ENCODE measurements at regions not wholly inside any gene's neighbourhood (a gene's known extent, or its start where the extent isn't known, plus 50 kb on each side); places are given as distances from the start of the nearest gene placed in this dataset.

DNA sequence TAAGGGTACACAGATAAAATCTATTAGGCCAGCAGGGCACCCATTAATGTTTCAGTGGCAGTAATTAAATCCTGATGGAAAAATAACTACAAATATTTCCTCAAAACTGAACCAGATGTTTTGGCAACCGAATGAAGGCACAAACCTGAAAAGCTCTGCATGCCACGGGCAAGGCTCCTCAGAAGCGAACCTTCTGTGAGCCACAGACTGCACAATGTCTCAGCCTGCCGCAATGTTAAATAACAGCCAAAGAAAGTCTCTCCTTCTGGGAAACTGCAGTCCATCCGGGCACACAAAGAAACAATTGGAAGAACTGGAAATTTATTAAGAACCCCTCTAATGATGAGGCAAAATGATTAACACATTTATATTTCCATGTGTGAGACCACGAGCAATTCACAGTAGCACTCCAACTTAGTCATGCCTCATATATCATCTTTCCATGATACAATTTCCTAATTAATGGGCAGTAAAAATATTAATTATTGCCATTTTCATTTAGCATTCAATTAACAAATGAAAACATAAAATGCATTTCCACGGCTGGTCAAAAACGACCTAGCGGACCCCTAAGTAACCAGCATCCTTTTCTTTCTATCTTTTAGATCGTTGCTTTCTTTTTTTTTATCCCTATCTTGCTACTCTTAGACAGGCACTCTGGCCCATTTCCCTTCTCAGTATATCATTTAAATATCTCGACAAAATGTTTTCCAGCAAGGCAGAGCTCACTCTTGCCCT lies 237.5 kb downstream of the EPHA4 start:
- DNase-seq (ENCODE audit: low read depth): no peak
- no peak overlapping the region for H3K4me3 ChIP-seq (ENCODE audit: low read depth, low read length)
- TF ChIP-seq, protein P1, sequence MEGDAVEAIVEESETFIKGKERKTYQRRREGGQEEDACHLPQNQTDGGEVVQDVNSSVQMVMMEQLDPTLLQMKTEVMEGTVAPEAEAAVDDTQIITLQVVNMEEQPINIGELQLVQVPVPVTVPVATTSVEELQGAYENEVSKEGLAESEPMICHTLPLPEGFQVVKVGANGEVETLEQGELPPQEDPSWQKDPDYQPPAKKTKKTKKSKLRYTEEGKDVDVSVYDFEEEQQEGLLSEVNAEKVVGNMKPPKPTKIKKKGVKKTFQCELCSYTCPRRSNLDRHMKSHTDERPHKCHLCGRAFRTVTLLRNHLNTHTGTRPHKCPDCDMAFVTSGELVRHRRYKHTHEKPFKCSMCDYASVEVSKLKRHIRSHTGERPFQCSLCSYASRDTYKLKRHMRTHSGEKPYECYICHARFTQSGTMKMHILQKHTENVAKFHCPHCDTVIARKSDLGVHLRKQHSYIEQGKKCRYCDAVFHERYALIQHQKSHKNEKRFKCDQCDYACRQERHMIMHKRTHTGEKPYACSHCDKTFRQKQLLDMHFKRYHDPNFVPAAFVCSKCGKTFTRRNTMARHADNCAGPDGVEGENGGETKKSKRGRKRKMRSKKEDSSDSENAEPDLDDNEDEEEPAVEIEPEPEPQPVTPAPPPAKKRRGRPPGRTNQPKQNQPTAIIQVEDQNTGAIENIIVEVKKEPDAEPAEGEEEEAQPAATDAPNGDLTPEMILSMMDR (conservative IDR thresholded peaks at IDR 0.05; ENCODE audit: low read depth, low read length): no peak

GRCh38 chr2:221335219-221335752 lies 236.8 kb downstream of the EPHA4 start:
- TF ChIP-seq, protein P1 (conservative IDR thresholded peaks at IDR 0.05; ENCODE audit: low read depth, low read length): no peak
- H3K4me3 ChIP-seq (ENCODE audit: low read depth, low read length): no peak overlapping the region
- no peak for DNase-seq (ENCODE audit: low read depth)

GRCh38 chr2:221336967-221337366 lies 235.1 kb downstream of the EPHA4 start:
- DNase-seq (ENCODE audit: low read depth): no peak

GRCh38 chr2:221337957-221338685 lies 234.0 kb downstream of the EPHA4 start:
- TF ChIP-seq, protein P1 (conservative IDR thresholded peaks at IDR 0.05; ENCODE audit: low read depth, low read length): no peak
- H3K4me3 ChIP-seq (ENCODE audit: low read depth, low read length): no peak overlapping the region
- peak; percentile 20 for DNase-seq (ENCODE audit: low read depth)

More at GRCh38 chr2:221336967-221337366, 235.1 kb downstream of the EPHA4 start:
- H3K4me3 ChIP-seq (ENCODE audit: low read depth, low read length): no peak overlapping the region
- TF ChIP-seq, protein P1 (conservative IDR thresholded peaks at IDR 0.05; ENCODE audit: low read depth, low read length): no peak

DNA sequence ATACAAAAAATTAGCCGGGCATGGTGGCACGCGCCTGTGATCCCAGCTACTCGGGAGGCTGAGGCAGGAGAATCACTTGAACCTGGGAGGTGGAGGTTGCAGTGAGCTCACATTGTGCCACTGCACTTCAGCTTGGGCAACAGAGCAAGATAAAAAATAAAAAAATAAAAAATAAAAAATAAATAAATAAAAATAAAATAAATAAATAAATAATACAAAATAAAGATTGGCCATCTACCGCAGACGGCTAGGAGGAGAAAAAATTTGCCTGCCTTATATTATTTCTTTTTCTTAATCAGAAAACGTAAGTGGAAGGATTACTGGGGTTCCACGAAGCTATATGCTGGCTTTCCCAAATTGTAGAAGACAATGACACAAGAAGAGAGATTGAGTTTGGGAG lies 229.7 kb downstream of the EPHA4 start:
- no peak for DNase-seq (ENCODE audit: low read depth)
- TF ChIP-seq, protein P1 (conservative IDR thresholded peaks at IDR 0.05; ENCODE audit: low read depth, low read length): no peak
- H3K4me3 ChIP-seq (ENCODE audit: low read depth, low read length): no peak overlapping the region

GRCh38 chr2:221343524-221343923 lies 228.6 kb downstream of the EPHA4 start:
- TF ChIP-seq, protein P1 (conservative IDR thresholded peaks at IDR 0.05; ENCODE audit: low read depth, low read length): no peak
- no peak for DNase-seq (ENCODE audit: low read depth)
- H3K4me3 ChIP-seq (ENCODE audit: low read depth, low read length): no peak overlapping the region
